Mesenchymal stem cell (in vitro differentiated cells and primary cell): ENCODE measurements at regions not wholly inside any gene's neighbourhood (a gene's known extent, or its start where the extent isn't known, plus 50 kb on each side); places are given as distances from the start of the nearest gene placed in this dataset.
A peak's percentile ranks its signal among the peaks of the same experiment; 100 is the strongest.
"Not testable (repeated sequence)": the region's sequence is repeated elsewhere in the genome, so short reads cannot be mapped to it uniquely, and the experiment has no call there.

Source experiments
- DNase-seq: peaks from one replicate; pipeline ENCODE4 v3.0.0-alpha.2; 2013
- H2AFZ ChIP-seq: one replicate; pipeline ENCODE4 v1.6.1; 2013; ENCODE audit warnings: low read depth, mild to moderate bottlenecking, control low read depth, inconsistent platforms, low read length, moderate library complexity
- H2AK5ac ChIP-seq: 2 replicates; pipeline ENCODE4 v1.6.1; 2013; ENCODE audit warnings: low read length, moderate library complexity, mild to moderate bottlenecking, inconsistent platforms; ENCODE audit not compliant: severe bottlenecking
- H2BK120ac ChIP-seq: one replicate; pipeline ENCODE4 v1.6.1; 2013; ENCODE audit warnings: low read depth, mild to moderate bottlenecking, inconsistent platforms, low read length, moderate library complexity
- H2BK12ac ChIP-seq, 2 experiments: one replicate each; pipeline ENCODE4 v1.6.1; 2013; ENCODE audit warnings: inconsistent platforms in 2 of 2, low read length in 2 of 2, mild to moderate bottlenecking in 2 of 2, moderate library complexity in 2 of 2, control low read depth in 1 of 2
- H2BK15ac ChIP-seq: one replicate; pipeline ENCODE4 v1.6.1; 2013; ENCODE audit warnings: mild to moderate bottlenecking, low read depth, inconsistent platforms; ENCODE audit not compliant: poor library complexity, severe bottlenecking
- H2BK5ac ChIP-seq: 2 replicates; pipeline ENCODE4 v1.6.1; 2013; ENCODE audit warnings: low read depth, mild to moderate bottlenecking, low read length, control low read depth, inconsistent platforms; ENCODE audit not compliant: poor library complexity, severe bottlenecking
- H3K14ac ChIP-seq, 2 experiments: one replicate each; pipeline ENCODE4 v1.6.1; 2013; ENCODE audit warnings: inconsistent platforms in 2 of 2, low read length in 2 of 2, control low read depth in 1 of 2, mild to moderate bottlenecking in 1 of 2, moderate library complexity in 1 of 2
- H3K18ac ChIP-seq, 2 experiments: one replicate each; pipeline ENCODE4 v1.6.1; 2013; ENCODE audit warnings: inconsistent platforms in 2 of 2, low read length in 2 of 2, control low read depth in 1 of 2, low read depth in 1 of 2, mild to moderate bottlenecking in 1 of 2
- H3K23ac ChIP-seq, 2 experiments: one replicate each; pipeline ENCODE4 v1.6.1; 2013; ENCODE audit warnings: inconsistent platforms in 2 of 2, low read length in 2 of 2, mild to moderate bottlenecking in 2 of 2, moderate library complexity in 2 of 2, control low read depth in 1 of 2
- H3K27ac ChIP-seq: 2 replicates; pipeline ENCODE4 v1.5.1; 2013; ENCODE audit warnings: mild to moderate bottlenecking, moderate library complexity, low read length, control low read depth, inconsistent platforms; ENCODE audit not compliant: poor library complexity, severe bottlenecking
- H3K27me3 ChIP-seq, 2 experiments: 2 replicates each; pipeline versions ENCODE4 v1.6.1 to v1.7.0; 2013; ENCODE audit warnings: low read length in 2 of 2, mild to moderate bottlenecking in 2 of 2, moderate library complexity in 2 of 2, control low read depth in 1 of 2, inconsistent platforms in 1 of 2; ENCODE audit not compliant: control insufficient read depth in 1 of 2, insufficient read depth in 1 of 2
- H3K36me3 ChIP-seq, 2 experiments: 2 replicates each; pipeline versions ENCODE4 v1.6.1 to v1.7.0; 2013; ENCODE audit warnings: low read length in 2 of 2, control low read depth in 1 of 2, inconsistent platforms in 1 of 2, low read depth in 1 of 2, mild to moderate bottlenecking in 1 of 2; ENCODE audit not compliant: insufficient read depth in 2 of 2, control insufficient read depth in 1 of 2
- H3K4ac ChIP-seq, 2 experiments: one replicate each; pipeline ENCODE4 v1.6.1; 2013; ENCODE audit warnings: inconsistent platforms in 2 of 2, low read length in 2 of 2, mild to moderate bottlenecking in 2 of 2, moderate library complexity in 2 of 2, control low read depth in 1 of 2, low read depth in 1 of 2
- H3K4me1 ChIP-seq: 2 replicates; pipeline ENCODE4 v1.6.1; 2013; ENCODE audit warnings: low read depth, low read length, control low read depth; ENCODE audit not compliant: control insufficient read depth, insufficient read depth
- H3K4me2 ChIP-seq: 2 replicates; pipeline ENCODE4 v1.6.1; 2013; ENCODE audit warnings: low read length, mild to moderate bottlenecking, inconsistent platforms; ENCODE audit not compliant: poor library complexity, severe bottlenecking
- H3K4me3 ChIP-seq, 2 experiments: 2 replicates each; pipeline versions ENCODE4 v1.5.1 to v1.7.0; 2013; ENCODE audit warnings: low read length in 2 of 2, mild to moderate bottlenecking in 2 of 2, control low read depth in 1 of 2, low read depth in 1 of 2; ENCODE audit not compliant: insufficient read depth in 1 of 2
- H3K79me1 ChIP-seq: replicated peaks from 2 replicates; pipeline ENCODE4 v1.6.1; 2013; ENCODE audit warnings: mild to moderate bottlenecking, control low read depth, low read length, inconsistent platforms; ENCODE audit not compliant: poor library complexity, severe bottlenecking
- H3K9ac ChIP-seq: 2 replicates; pipeline ENCODE4 v1.7.0; 2013; ENCODE audit warnings: mild to moderate bottlenecking, low read length, moderate library complexity
- H3K9me3 ChIP-seq: 2 replicates; pipeline ENCODE4 v1.7.0; 2013; ENCODE audit warnings: mild to moderate bottlenecking, low read length; ENCODE audit not compliant: control insufficient read depth
- H4K8ac ChIP-seq: one replicate; pipeline ENCODE4 v1.6.1; 2013; ENCODE audit warnings: inconsistent platforms, mild to moderate bottlenecking, low read length, moderate library complexity
- H4K91ac ChIP-seq: one replicate; pipeline ENCODE4 v1.6.1; 2013; ENCODE audit warnings: mild to moderate bottlenecking, low read length, inconsistent platforms
- WGBS: methylation state at CpG from one replicate; pipeline ENCODE4 v1.1.7; 2013; ENCODE audit warnings: mixed read lengths; 5-methylcytosine and 5-hydroxymethylcytosine counted together

GRCh38 chrX:825991-826390 lies 195.4 kb downstream of the SHOX start:
- Histone ChIP-seq H3K4me2 (peak overlapping the region; percentile 47), H3K79me1 (no peaks in the 10 kb centered on the region), H3K9ac (peak overlapping the region; percentile 86)

GRCh38 chrX:823073-823472 lies 192.5 kb downstream of the SHOX start:
- H3K27ac ChIP-seq, H2AK5ac ChIP-seq, H3K79me1 ChIP-seq, H2BK120ac ChIP-seq, H3K4me2 ChIP-seq, DNase-seq, H4K8ac ChIP-seq, H2AFZ ChIP-seq, H3K4me3 ChIP-seq, H3K4ac ChIP-seq, H3K36me3 ChIP-seq, H4K91ac ChIP-seq, H3K27me3 ChIP-seq, H2BK12ac ChIP-seq, H3K9me3 ChIP-seq, H3K4me1 ChIP-seq, H2BK15ac ChIP-seq, H2BK5ac ChIP-seq, H3K23ac ChIP-seq, H3K14ac ChIP-seq, H3K9ac ChIP-seq, H3K18ac ChIP-seq: not testable (repeated sequence)
- no CpG with 5 or more reads among the region's 1 CpG for WGBS

More at GRCh38 chrX:825991-826390, 195.4 kb downstream of the SHOX start:
- no peak for DNase-seq
- Histone ChIP-seq H3K27me3 (no peaks in the 10 kb centered on the region), H3K14ac (no peak overlapping the region), H2AK5ac (no peak overlapping the region), H2BK5ac (peak overlapping the region; percentile 24), H2BK12ac (no peak overlapping the region), H4K8ac (no peak overlapping the region), H4K91ac (no peak overlapping the region), H2BK15ac (no peak overlapping the region), H2BK120ac (no peak overlapping the region), H3K4me1 (no peaks in the 10 kb centered on the region), H3K18ac (no peak overlapping the region), H2AFZ (no peak overlapping the region), H3K27ac (peak overlapping the region; percentile 78), H3K9me3 (peaks cover 4% of the 10 kb centered on the region), H3K4ac (no peak overlapping the region), H3K4me3 (no peak overlapping the region), H3K23ac (no peak overlapping the region), H3K36me3 (no peaks in the 10 kb centered on the region)
- WGBS = 70% methylated on average over 9 of the region's 11 CpGs

GRCh38 chrX:821327-822107 lies 190.9 kb downstream of the SHOX start:
- Histone ChIP-seq H3K14ac (no peak overlapping the region), H2BK15ac (no peak overlapping the region), H3K9ac (no peak overlapping the region), H3K36me3 (no peaks in the 10 kb centered on the region), H3K27ac (no peak overlapping the region), H3K18ac (no peak overlapping the region), H3K27me3 (no peaks in the 10 kb centered on the region), H4K91ac (no peak overlapping the region), H2BK5ac (no peak overlapping the region), H3K23ac (no peak overlapping the region), H2AFZ (no peak overlapping the region), H3K4ac (no peak overlapping the region), H3K4me2 (no peak overlapping the region), H2AK5ac (no peak overlapping the region), H2BK12ac (no peak overlapping the region), H3K4me3 (no peak overlapping the region), H3K79me1 (no peaks in the 10 kb centered on the region), H2BK120ac (no peak overlapping the region), H3K4me1 (no peaks in the 10 kb centered on the region), H3K9me3 (peaks cover 4% of the 10 kb centered on the region), H4K8ac (no peak overlapping the region)
- no peak for DNase-seq
- 73% methylated on average over 12 of the region's 12 CpGs for WGBS

DNA sequence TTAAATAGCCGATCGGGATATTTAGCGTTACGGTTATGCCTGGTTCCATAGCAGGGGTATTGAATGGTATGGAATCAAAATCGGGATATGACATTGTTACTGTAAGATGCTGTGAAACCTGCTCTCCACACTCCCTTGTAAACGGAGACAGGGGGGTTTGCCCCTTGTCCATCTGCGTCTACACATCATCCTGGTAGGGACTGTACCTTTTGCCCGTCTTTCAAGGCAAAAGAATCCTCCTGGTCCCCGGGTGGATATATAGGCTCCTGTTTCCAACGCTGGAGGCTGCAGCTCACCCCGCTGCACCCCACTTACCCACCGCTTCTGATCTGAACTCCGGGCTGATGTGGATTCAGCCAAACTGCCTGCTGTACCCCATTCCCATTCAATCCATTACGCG lies 189.1 kb downstream of the SHOX start:
- H4K91ac ChIP-seq = no peak overlapping the region
- H3K79me1 ChIP-seq = no peaks in the 10 kb centered on the region
- peak overlapping the region in 1 of 2 experiments; percentile 8 for H3K4me3 ChIP-seq
- H3K4ac ChIP-seq = no peak overlapping the region
- H3K27ac ChIP-seq = no peak overlapping the region
- H3K23ac ChIP-seq = no peak overlapping the region
- H2BK120ac ChIP-seq = no peak overlapping the region
- no peak overlapping the region for H3K9ac ChIP-seq
- H3K18ac ChIP-seq = no peak overlapping the region
- H2AFZ ChIP-seq = no peak overlapping the region
- peaks cover 9% of the 10 kb centered on the region for H3K9me3 ChIP-seq
- no peaks in the 10 kb centered on the region for H3K36me3 ChIP-seq
- no peaks in the 10 kb centered on the region for H3K27me3 ChIP-seq
- H3K14ac ChIP-seq = no peak overlapping the region
- no peak overlapping the region for H4K8ac ChIP-seq
- 90% methylated on average over 15 of the region's 15 CpGs for WGBS
- H2BK15ac ChIP-seq = no peak overlapping the region
- no peaks in the 10 kb centered on the region for H3K4me1 ChIP-seq
- no peak overlapping the region for H3K4me2 ChIP-seq
- H2AK5ac ChIP-seq = no peak overlapping the region
- no peak for DNase-seq
- H2BK12ac ChIP-seq = no peak overlapping the region
- no peak overlapping the region for H2BK5ac ChIP-seq
